HFFc6 (cell line): ENCODE measurements at regions not wholly inside any gene's neighbourhood (a gene's known extent, or its start where the extent isn't known, plus 50 kb on each side); places are given as distances from the start of the nearest gene placed in this dataset.

Source experiments
- DNase-seq: peaks from one replicate; pipeline ENCODE4 v3.0.0-alpha.2; 2018
- H3K27ac Mint-ChIP-seq: 2 replicates; pipeline ENCODE4 v1.8.0; 2020; ENCODE audit warnings: mild to moderate bottlenecking, mixed read lengths
- H3K27me3 Mint-ChIP-seq: 2 replicates; pipeline ENCODE4 v1.8.0; 2021; ENCODE audit warnings: mild to moderate bottlenecking, moderate library complexity, mixed read lengths; ENCODE audit not compliant: insufficient read depth
- H3K36me3 Mint-ChIP-seq: 2 replicates; pipeline ENCODE4 v1.8.0; 2021; ENCODE audit warnings: low read depth, mixed read lengths
- H3K4me1 Mint-ChIP-seq: 2 replicates; pipeline ENCODE4 v1.8.0; 2020; ENCODE audit warnings: low read depth, mixed read lengths
- H3K4me3 Mint-ChIP-seq: 2 replicates; pipeline ENCODE4 v1.8.0; 2020; ENCODE audit warnings: mild to moderate bottlenecking, moderate library complexity, mixed read lengths
- H3K9me3 Mint-ChIP-seq: 2 replicates; pipeline ENCODE4 v1.8.0; 2020; ENCODE audit warnings: mild to moderate bottlenecking, mixed read lengths
- TF ChIP-seq, protein P1 (sequence below): fragments of 200-600 bp; sonication (generic); IDR thresholded peaks from 2 replicates; pipeline ENCODE4 v1.5.0; 2021; ENCODE audit warnings: antibody characterized with exemption, mild to moderate bottlenecking

DNA sequence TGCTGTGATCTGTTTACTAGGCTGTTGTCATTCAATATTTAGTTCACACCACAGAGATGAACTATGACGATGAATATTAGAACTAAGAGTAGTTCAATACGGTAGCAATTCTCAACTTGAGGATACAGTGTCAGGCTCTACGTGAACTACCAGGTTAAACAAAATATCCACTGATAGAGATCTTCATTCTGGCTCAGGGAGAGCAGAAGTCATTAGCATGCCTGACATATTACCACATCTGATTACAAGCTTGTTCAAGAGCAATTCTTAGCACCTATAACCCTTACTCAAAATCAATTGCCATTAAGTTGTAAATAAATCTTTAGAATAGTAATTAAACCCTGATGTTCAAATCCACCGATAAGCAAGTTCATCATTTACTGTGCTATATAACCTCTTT, 207.2 kb downstream of the CHRM3 start:
- TF ChIP-seq, protein P1, sequence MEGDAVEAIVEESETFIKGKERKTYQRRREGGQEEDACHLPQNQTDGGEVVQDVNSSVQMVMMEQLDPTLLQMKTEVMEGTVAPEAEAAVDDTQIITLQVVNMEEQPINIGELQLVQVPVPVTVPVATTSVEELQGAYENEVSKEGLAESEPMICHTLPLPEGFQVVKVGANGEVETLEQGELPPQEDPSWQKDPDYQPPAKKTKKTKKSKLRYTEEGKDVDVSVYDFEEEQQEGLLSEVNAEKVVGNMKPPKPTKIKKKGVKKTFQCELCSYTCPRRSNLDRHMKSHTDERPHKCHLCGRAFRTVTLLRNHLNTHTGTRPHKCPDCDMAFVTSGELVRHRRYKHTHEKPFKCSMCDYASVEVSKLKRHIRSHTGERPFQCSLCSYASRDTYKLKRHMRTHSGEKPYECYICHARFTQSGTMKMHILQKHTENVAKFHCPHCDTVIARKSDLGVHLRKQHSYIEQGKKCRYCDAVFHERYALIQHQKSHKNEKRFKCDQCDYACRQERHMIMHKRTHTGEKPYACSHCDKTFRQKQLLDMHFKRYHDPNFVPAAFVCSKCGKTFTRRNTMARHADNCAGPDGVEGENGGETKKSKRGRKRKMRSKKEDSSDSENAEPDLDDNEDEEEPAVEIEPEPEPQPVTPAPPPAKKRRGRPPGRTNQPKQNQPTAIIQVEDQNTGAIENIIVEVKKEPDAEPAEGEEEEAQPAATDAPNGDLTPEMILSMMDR, result no peak
- Mint-ChIP-seq H3K4me3 (no peak overlapping the region), H3K27ac (no peak overlapping the region), H3K27me3 (no peaks in the 10 kb centered on the region), H3K4me1 (peaks cover 9% of the 10 kb centered on the region; the same call in 1 of the 2 replicates), H3K9me3 (peaks cover 18% of the 10 kb centered on the region), H3K36me3 (no peaks in the 10 kb centered on the region; the same call in 1 of the 2 replicates)
- DNase-seq, result no peak

DNA sequence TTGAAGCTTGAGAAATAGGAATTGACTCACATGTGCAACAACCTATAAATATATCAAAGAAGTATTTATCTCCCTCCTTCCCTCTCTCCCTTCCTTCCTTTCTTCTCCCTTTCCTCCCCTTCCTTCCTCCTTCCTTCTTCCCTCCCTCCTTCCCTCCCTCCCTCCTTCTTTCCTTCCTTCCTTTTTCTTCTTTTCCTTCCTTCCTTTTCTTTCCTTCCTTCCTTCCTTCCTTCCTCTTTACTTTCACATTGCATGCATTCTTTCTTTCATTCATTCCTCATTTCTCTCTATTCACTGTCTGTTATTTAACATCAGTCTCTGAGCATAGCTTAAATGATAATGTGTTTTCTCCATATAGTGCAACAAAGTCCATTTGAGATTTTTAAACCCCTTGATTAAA, 214.2 kb downstream of the CHRM3 start:
- no peak for DNase-seq
- Mint-ChIP-seq H3K27ac (no peak overlapping the region), H3K4me1 (peaks cover 4% of the 10 kb centered on the region; the same call in 1 of the 2 replicates), H3K4me3 (no peak overlapping the region), H3K36me3 (no peaks in the 10 kb centered on the region), H3K27me3 (no peaks in the 10 kb centered on the region), H3K9me3 (peaks cover 16% of the 10 kb centered on the region; the same call in 1 of the 2 replicates)
- TF ChIP-seq, protein P1, result no peak

DNA sequence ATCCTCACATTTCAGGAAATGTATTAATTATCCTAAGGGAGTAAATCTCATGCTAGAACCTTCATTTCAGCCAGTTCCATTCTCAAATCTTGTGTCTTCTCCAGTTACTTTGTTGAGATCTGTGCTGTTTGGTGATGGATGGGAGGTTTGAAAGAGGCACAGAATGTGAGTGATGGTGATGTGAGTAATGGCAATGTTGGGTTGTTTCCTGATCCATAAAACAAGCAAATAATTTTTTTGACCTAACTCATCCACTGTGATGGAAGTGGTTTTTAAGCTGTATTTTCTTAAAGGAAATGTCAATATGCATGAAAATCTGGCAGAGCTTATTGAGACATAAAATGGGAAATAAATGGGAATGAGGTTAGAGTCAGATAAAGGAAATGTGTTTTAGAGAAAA, 214.7 kb downstream of the CHRM3 start:
- Mint-ChIP-seq H3K9me3 (peaks cover 16% of the 10 kb centered on the region; the same call in 1 of the 2 replicates), H3K27ac (no peak overlapping the region), H3K4me1 (peaks cover 4% of the 10 kb centered on the region; the same call in 1 of the 2 replicates), H3K36me3 (no peaks in the 10 kb centered on the region), H3K27me3 (no peaks in the 10 kb centered on the region), H3K4me3 (no peak overlapping the region)
- TF ChIP-seq, protein P1, result no peak
- DNase-seq, result no peak

GRCh38 chr1:239603530-239603929, 217.2 kb downstream of the CHRM3 start:
- TF ChIP-seq, protein P1, result no peak
- H3K27me3 Mint-ChIP-seq, result no peaks in the 10 kb centered on the region
- H3K9me3 Mint-ChIP-seq, result peaks cover 12% of the 10 kb centered on the region; the same call in 1 of the 2 replicates
- no peak for DNase-seq
- H3K36me3 Mint-ChIP-seq, result no peaks in the 10 kb centered on the region
- H3K27ac Mint-ChIP-seq, result no peak overlapping the region
- H3K4me1 Mint-ChIP-seq, result peaks cover 4% of the 10 kb centered on the region; the same call in 1 of the 2 replicates
- no peak overlapping the region for H3K4me3 Mint-ChIP-seq

- H3K9me3 Mint-ChIP-seq, result peaks cover 4% of the 10 kb centered on the region; the same call in 1 of the 2 replicates
- TF ChIP-seq, protein P1, result no peak
- H3K4me1 Mint-ChIP-seq, result peaks cover 4% of the 10 kb centered on the region; the same call in 1 of the 2 replicates
- no peak overlapping the region for H3K27ac Mint-ChIP-seq
- no peaks in the 10 kb centered on the region for H3K27me3 Mint-ChIP-seq
- H3K36me3 Mint-ChIP-seq, result no peaks in the 10 kb centered on the region
- DNase-seq, result no peak
- no peak overlapping the region for H3K4me3 Mint-ChIP-seq
Measured at GRCh38 chr1:239606850-239607400, 220.6 kb downstream of the CHRM3 start.
